ENCODE measurements at regions not wholly inside any gene's neighbourhood (a gene's known extent, or its start where the extent isn't known, plus 50 kb on each side); places are given as distances from the start of the nearest gene placed in this dataset.
"Not testable (repeated sequence)": the region's sequence is repeated elsewhere in the genome, so short reads cannot be mapped to it uniquely, and the experiment has no call there.

DNA sequence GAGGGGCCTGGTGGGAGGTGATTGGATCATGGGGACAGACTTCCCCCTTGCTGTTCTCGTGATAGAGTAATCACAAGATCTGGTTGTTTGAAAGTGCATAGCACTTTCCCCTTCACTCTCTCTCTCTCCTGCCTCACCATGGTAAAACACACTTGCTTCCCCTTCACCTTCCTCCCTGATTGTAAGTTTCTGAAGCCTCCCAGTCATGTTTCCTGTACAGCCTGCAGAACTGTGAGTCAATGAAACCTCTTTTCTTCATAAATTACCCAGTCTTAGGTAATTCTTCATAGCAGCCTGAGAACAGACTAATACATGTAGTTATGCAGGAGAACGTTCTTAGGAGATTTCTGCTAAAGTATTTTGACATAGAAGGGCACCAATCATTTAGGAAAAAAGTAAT, 59.9 kb upstream of the FBXO28 start:
- 40 to 55% methylated on average over 2 of the region's 2 CpGs for WGBS, 2 donors
- H3K4me3 ChIP-seq (ENCODE audit: low read depth, poor library complexity, severe bottlenecking): no peak overlapping the region
- DNase-seq (ENCODE audit: low spot score in 2 of 2): no peak
- intact Hi-C loops (cut with DNase I; ENCODE audit: low total_unique reads): no loop called here
- no peak for TF ChIP-seq POLR2A (IDR thresholded peaks at IDR 0.05)
- TF ChIP-seq, protein P1, sequence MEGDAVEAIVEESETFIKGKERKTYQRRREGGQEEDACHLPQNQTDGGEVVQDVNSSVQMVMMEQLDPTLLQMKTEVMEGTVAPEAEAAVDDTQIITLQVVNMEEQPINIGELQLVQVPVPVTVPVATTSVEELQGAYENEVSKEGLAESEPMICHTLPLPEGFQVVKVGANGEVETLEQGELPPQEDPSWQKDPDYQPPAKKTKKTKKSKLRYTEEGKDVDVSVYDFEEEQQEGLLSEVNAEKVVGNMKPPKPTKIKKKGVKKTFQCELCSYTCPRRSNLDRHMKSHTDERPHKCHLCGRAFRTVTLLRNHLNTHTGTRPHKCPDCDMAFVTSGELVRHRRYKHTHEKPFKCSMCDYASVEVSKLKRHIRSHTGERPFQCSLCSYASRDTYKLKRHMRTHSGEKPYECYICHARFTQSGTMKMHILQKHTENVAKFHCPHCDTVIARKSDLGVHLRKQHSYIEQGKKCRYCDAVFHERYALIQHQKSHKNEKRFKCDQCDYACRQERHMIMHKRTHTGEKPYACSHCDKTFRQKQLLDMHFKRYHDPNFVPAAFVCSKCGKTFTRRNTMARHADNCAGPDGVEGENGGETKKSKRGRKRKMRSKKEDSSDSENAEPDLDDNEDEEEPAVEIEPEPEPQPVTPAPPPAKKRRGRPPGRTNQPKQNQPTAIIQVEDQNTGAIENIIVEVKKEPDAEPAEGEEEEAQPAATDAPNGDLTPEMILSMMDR (IDR thresholded peaks at IDR 0.05): no peak

DNA sequence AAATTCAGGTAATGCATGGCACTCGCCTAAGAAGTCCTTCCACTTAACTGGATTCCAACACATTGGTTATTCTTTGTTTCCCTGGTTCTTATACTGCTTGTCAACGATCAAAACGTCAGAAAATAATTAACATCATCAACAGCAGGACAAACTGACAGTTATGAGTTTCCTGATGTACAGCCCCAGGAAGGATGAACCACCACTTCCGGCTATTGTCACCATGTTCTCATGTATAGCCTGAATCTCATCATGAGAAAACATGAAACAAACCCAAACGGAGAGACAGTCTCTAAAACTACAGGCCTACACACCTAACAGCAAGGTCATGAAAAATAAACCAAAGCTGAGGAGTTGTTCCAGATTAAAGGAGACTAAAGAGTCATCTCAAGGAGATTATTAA, 60.5 kb upstream of the FBXO28 start:
- intact Hi-C loops (cut with DNase I; ENCODE audit: low total_unique reads): no loop called here
- WGBS, 2 donors: 58 to 60% methylated on average over 5 of the region's 5 CpGs
- no peak overlapping the region for H3K4me3 ChIP-seq (ENCODE audit: low read depth, poor library complexity, severe bottlenecking)
- TF ChIP-seq, protein P1 (IDR thresholded peaks at IDR 0.05): no peak
- TF ChIP-seq POLR2A (IDR thresholded peaks at IDR 0.05): no peak
- no peak for DNase-seq (ENCODE audit: low spot score in 2 of 2)

DNA sequence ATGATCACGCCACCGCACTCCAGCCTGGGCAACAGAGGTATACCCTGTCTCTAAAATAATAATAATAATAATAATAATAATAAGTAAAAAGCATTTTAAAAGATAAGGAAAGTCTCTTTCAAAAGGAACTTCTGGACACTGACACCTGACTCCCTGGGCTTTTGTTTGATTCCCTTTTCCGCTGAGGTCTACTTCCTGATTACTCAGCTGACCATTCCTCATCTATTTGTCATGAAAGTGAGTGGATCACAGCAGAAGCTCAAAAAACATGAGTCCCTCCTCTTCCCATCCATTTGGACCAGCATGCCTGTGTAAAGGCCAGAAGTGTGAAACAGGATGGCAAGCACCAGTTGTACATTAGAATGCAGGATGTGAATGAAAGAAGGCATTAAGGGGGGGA, 61.1 kb upstream of the FBXO28 start:
- TF ChIP-seq, protein P1 (IDR thresholded peaks at IDR 0.05): no peak
- TF ChIP-seq POLR2A (IDR thresholded peaks at IDR 0.05): no peak
- intact Hi-C loops (cut with DNase I; ENCODE audit: low total_unique reads): no loop called here
- no peak overlapping the region for H3K4me3 ChIP-seq (ENCODE audit: low read depth, poor library complexity, severe bottlenecking)
- WGBS, 2 donors: 64 to 89% methylated on average over 3 of the region's 3 CpGs
- no peak for DNase-seq (ENCODE audit: low spot score in 2 of 2)

DNA sequence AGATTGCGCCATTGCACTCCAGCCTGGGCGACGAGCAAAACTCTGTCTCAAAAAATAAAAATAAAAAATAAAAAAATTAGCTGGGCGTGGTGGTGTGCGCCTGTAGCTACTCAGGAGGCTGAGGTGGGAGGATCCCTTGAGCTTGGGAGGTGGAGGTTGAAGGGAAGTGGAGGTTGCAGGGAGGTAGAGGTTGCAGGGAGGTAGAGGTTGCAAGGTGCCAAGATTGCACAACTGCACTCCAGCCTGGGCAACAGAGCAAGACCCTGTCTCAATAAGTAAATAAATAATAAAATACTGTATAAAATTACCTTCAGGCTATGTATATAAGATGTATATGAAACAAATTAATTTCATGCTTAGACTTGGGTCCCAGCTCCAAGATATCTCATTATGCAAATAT, 62.1 kb upstream of the FBXO28 start:
- intact Hi-C loops (cut with DNase I; ENCODE audit: low total_unique reads); DNase-seq (ENCODE audit: low spot score in 2 of 2); H3K4me3 ChIP-seq (ENCODE audit: low read depth, poor library complexity, severe bottlenecking): not testable (repeated sequence)
- WGBS, 2 donors: 82 to 96% methylated on average over 5 of the region's 5 CpGs

DNA sequence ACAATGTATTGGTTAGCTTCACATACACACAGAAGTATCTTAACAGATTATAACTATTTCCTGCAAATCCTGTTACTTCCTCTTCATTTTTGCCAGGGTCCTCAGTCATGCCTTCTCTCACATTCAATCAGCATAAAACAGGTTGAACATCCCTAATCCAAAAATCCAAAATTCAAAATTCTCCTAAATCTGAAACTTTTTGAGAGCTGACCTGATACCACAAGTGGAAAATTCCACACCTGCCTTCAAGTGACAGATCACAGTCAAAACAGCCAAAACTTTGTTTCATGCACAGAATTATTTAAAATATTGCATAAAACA, 62.9 kb upstream of the FBXO28 start:
- intact Hi-C loops (cut with DNase I; ENCODE audit: low total_unique reads): no loop called here
- no peak for DNase-seq (ENCODE audit: low spot score in 2 of 2)
- TF ChIP-seq, protein P1 (IDR thresholded peaks at IDR 0.05): no peak
- TF ChIP-seq POLR2A (IDR thresholded peaks at IDR 0.05): no peak
- no peak overlapping the region for H3K4me3 ChIP-seq (ENCODE audit: low read depth, poor library complexity, severe bottlenecking)

DNA sequence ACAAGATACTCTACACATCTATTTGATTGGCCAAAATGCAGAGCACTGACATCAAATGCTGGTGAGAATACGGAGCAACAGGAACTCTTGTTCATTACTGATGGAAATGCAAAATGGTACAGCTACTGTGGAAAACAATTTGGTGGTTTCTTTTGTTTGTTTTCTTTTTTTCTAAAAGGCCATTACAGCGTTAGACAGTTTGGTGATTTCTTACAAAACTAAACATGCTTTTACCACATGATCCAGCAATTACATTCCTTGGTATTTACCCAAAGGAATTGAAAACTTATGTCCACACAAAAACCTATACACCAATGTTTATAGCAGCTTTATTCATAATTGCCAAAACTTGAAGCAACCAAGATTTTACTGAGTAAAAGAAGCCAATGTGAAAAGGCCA, 66.4 kb upstream of the FBXO28 start:
- no peak for TF ChIP-seq POLR2A (IDR thresholded peaks at IDR 0.05)
- TF ChIP-seq, protein P1 (IDR thresholded peaks at IDR 0.05): no peak
- 69 to 75% methylated on average over 2 of the region's 2 CpGs for WGBS, 2 donors
- intact Hi-C loops (cut with DNase I; ENCODE audit: low total_unique reads): no loop called here

More for the DNA sequence above, 66.4 kb upstream of the FBXO28 start:
- no peak for DNase-seq (ENCODE audit: low spot score in 2 of 2)
- H3K4me3 ChIP-seq (ENCODE audit: low read depth, poor library complexity, severe bottlenecking): no peak overlapping the region

Data from lower leg skin (tissue), 4 donors.